ENCODE measurements at regions not wholly inside any gene's neighbourhood (a gene's known extent, or its start where the extent isn't known, plus 50 kb on each side); places are given as distances from the start of the nearest gene placed in this dataset.

DNA sequence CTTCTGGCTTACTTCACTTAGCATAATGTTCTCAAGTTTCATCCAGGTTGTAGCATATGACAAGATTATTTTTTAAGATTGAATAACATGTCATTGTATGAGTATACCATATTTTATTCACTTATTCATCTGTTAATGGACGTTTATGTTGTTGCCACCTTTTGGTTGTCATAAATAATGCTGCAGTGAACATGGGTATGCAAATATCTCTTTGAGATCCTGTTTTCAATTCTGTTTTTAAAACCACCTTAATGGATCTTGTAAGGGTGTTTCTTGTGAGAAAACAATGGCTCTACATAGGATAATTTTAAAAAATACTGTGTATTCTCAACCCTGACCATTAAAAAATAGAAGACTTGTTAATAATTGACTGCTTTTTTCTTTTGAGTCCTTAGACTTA lies 290.7 kb upstream of the TMEM229A start:
- no peak for DNase-seq (ENCODE audit: low read depth)
- H3K4me3 ChIP-seq (ENCODE audit: low read depth, low read length), result no peak overlapping the region
- TF ChIP-seq, protein P1, sequence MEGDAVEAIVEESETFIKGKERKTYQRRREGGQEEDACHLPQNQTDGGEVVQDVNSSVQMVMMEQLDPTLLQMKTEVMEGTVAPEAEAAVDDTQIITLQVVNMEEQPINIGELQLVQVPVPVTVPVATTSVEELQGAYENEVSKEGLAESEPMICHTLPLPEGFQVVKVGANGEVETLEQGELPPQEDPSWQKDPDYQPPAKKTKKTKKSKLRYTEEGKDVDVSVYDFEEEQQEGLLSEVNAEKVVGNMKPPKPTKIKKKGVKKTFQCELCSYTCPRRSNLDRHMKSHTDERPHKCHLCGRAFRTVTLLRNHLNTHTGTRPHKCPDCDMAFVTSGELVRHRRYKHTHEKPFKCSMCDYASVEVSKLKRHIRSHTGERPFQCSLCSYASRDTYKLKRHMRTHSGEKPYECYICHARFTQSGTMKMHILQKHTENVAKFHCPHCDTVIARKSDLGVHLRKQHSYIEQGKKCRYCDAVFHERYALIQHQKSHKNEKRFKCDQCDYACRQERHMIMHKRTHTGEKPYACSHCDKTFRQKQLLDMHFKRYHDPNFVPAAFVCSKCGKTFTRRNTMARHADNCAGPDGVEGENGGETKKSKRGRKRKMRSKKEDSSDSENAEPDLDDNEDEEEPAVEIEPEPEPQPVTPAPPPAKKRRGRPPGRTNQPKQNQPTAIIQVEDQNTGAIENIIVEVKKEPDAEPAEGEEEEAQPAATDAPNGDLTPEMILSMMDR (conservative IDR thresholded peaks at IDR 0.05; ENCODE audit: low read depth, low read length), result no peak

DNA sequence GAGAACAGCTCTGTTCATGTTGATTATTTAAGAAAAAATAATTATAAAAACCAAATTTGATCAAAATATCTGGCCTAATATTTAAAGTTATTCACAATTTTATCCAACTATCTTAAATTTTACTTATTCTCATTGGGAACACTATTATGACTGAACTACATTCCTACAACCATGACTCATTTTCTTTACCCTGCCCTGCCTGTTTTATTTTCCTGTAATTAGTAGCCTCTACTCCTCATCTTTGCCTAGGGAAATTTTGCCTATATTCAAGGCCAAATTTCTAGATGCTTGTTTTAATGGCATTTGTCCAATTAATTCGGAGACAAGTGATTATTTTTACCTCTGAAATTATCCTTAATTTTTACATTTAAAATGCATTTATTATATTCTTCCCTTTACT lies 289.7 kb upstream of the TMEM229A start:
- TF ChIP-seq, protein P1 (conservative IDR thresholded peaks at IDR 0.05; ENCODE audit: low read depth, low read length), result no peak
- H3K4me3 ChIP-seq (ENCODE audit: low read depth, low read length), result no peak overlapping the region
- no peak for DNase-seq (ENCODE audit: low read depth)

DNA sequence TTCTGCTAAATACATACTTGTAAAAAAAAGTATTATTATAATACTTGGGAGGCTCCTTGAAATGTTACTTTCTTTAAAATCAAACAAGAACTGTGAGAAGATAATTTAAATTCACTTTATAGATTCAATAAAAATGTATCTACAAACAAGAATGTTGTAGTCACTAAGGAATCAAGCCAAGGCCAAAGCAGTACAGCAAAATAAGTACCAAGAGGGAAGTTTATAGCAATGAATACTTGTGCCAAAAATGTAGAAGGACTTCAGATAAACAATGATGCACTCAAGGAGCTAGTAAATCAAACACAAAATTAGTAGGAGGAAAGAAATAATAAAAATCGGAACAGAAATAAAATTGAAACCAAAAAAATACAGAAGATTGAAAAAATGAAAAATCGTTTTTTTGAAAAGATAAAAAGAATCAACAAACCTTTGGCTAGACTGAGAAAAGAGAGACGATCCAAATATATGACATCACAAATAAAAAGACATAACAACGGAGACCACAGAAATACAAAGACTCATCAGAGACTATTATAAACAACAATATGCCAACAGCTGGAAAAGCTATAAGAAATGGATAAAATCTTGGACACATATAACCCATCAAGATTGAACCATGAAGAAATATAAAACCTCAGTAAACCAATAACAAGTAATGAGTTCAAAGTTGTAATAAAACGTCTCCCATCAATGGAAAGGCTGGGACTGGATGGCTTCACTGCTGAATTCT lies 286.0 kb upstream of the TMEM229A start:
- TF ChIP-seq, protein P1 (conservative IDR thresholded peaks at IDR 0.05; ENCODE audit: low read depth, low read length), result no peak
- H3K4me3 ChIP-seq (ENCODE audit: low read depth, low read length), result no peak overlapping the region
- no peak for DNase-seq (ENCODE audit: low read depth)

DNA sequence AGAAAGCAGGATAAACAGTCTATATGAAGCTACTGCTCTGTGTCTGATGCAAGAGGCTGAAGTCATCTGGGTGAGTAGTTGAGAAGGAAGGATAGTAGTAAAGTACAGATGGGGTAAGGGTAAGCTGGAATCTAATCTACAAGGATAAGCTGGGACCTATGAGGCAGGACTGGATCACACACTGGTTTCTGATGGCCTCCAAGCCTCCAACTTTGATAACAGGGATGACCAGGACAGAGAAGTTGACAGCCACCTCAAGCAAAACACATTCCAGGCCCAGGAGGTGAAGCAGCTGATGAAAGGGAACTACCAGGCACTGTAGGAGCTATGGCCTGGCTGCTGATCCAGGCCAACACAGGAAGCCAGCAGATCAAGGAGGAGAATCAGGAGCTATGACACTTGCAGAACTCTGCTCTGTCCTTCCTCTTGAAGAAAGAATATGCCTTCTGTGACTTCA lies 278.1 kb upstream of the TMEM229A start:
- TF ChIP-seq, protein P1 (conservative IDR thresholded peaks at IDR 0.05; ENCODE audit: low read depth, low read length), result no peak
- no peak overlapping the region for H3K4me3 ChIP-seq (ENCODE audit: low read depth, low read length)
- DNase-seq (ENCODE audit: low read depth), result no peak

DNA sequence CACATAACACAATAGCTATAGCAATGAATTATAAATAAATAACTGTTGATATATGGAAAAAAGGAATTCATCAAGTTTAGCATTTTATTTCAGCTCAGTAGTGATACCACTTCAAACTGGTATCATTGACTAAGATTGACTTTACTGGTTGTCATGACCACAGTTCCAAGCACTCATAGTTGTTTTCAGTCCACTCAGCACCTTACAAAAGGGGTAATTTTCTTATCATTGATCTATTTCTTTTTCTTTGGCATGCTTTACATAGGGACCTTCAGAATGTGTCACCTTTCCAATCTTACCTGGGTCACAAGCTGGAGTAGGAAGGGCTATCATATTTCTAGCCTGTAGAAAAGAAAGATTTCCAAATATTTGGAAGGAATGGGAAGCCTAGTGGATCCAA lies 275.5 kb upstream of the TMEM229A start:
- H3K4me3 ChIP-seq (ENCODE audit: low read depth, low read length), result no peak overlapping the region
- TF ChIP-seq, protein P1 (conservative IDR thresholded peaks at IDR 0.05; ENCODE audit: low read depth, low read length), result no peak
- no peak for DNase-seq (ENCODE audit: low read depth)

DNA sequence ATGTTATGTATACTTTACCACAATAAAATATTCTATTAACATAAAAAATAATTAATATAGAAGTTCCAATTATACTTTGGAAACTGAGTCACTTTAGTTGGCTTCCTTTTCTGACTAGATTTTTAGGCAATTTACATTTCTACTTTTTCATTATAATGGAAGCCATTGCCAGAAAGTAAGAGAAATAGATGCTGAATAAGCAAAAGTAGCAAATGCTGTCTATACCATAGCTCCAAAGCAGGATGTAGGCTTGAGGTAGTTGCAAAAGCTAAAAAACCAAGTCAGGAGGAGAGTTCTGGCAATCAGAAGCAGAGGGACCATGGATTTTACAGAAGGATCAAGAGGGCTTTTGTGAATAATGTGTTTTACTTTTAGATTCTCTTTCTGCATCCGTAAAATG lies 262.4 kb upstream of the TMEM229A start:
- H3K4me3 ChIP-seq (ENCODE audit: low read depth, low read length), result no peak overlapping the region
- no peak for DNase-seq (ENCODE audit: low read depth)
- TF ChIP-seq, protein P1 (conservative IDR thresholded peaks at IDR 0.05; ENCODE audit: low read depth, low read length), result no peak

DNA sequence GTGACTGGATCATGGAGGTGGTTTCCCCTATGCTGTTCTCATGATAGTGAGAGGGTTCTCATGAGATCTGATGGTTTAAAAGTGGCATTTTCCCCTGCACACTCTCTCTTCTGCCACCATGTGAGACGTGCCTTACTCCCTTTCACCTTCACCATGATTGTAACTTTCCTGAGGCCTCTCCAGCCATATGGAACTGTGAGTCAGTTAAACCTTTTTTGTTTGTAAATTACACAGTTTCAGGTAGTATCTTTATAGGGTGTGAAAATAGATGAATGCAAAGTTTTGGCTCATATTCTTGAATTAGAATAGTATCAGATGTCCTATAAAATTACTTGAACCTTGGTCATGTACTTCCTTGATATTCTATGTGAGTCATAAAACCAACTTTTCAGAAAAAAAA lies 252.1 kb upstream of the TMEM229A start:
- DNase-seq (ENCODE audit: low read depth), result no peak
- TF ChIP-seq, protein P1 (conservative IDR thresholded peaks at IDR 0.05; ENCODE audit: low read depth, low read length), result no peak
- no peak overlapping the region for H3K4me3 ChIP-seq (ENCODE audit: low read depth, low read length)
